Fibroblast of skin of abdomen (primary cell): ENCODE measurements at regions not wholly inside any gene's neighbourhood (a gene's known extent, or its start where the extent isn't known, plus 50 kb on each side); places are given as distances from the start of the nearest gene placed in this dataset.

Experiments used
- DNase-seq: peaks from one replicate; pipeline ENCODE4 v3.0.0-alpha.2; 2013

DNA sequence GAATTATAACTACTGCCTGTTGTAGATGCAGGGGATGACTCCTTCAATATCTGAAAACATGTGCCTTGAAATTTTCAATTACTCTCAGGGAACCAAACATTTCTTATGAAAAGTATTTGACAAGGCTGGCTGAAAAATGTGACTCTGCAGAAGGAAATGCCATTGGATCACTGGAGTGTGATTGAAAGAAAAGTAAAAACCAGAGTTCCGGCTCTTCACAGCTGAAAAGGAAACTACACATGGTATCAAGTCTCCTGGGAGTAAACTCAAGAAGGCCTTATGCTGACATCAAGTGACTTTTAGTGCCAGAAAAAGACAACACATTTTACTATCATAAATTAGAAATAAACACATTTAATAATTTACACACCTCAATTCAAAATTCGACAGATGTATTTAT is 693.0 kb downstream of the LRFN5 start:
- peak; percentile 0 for DNase-seq

DNA sequence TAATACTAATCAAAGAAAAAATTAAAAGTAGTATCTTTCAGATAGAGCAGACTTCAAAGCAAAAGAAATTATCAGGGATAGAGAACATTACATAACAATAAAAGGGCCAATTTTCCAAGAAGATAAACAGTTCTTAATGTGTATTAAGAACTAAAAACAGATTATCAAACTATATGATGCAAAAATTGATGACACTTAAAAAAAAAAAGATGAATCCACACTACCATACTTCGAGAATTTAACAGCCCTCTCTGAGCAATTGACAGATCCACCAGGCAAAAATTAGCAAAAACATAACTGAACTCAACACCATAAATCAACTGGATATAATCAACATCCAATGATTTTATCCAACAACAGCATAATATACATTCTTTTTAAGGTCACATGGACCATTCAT is 686.5 kb downstream of the LRFN5 start:
- DNase-seq, result no peak

DNA sequence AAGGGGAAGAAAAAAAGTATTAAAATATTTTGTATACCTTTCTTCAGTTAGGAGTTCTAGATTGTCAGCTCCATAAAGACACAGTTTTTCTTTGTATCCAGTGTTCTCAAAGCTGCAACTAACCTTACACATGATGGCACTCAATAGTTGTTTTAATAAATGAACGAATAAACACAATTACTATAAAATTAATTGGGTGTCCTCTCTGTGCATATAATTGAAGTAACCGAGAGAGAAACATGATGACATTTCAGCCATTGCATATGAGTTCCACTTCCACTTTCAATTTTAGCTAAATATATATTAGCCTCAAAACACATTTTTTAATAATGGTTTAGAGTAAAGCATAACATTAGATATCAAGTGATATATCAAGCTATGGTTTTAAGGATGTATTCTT is 671.2 kb downstream of the LRFN5 start:
- no peak for DNase-seq

DNA sequence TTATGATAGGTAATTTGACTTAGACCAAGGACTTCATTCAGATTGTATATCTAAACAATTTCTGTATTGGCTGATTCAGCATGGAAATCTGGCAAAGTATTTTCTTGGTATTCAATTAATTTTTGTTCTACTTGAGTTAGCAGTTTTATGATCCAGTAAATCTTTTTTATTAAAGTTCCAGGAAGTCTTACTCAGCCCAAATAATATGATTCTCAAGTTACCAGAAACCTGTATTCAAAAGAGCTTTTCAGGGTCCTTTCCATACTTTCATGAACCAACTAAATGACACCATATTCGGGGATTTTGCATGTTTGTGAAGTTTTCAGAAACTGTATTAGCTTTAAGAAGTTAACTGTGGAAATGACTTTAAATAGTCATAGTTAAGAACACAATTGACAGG is 662.6 kb downstream of the LRFN5 start:
- no peak for DNase-seq

DNA sequence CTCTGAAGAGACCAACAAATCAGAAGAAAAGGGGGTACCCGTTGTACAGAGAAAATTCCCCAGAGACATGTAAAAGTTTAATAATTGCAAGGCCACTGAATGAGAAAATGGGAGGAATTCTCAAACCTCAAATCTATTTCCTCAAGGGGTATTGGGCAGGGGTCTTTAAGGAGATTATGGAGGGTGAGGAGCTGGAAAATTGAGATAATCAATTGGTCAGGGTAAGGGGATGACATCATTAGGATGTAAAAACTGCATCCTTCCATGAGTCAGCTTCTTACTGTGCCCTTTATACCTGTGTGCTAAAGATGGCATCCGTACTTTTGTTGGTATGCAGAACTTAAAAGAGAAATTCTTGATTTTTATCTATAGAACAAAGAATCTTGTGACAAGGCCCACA is 641.5 kb downstream of the LRFN5 start:
- DNase-seq, result no peak

DNA sequence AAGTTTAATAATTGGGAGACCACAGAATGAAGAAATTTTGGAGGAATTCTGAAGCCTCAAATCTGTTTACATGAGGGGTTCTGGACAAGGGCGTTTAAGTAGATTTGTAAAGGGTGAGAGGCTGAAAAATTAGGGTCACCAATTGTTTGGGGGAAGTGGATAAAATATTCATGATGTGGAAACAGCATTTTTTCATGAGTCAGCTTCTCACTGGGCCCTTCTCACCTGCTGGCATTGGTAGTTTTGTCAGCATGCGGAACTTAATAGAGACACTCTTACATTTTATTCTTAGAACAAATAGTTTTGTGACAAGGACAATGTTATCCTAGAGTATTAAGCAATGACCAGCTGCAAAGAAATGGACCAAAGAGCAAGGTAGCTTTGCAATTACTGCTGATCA is 634.4 kb downstream of the LRFN5 start:
- DNase-seq, result no peak

DNA sequence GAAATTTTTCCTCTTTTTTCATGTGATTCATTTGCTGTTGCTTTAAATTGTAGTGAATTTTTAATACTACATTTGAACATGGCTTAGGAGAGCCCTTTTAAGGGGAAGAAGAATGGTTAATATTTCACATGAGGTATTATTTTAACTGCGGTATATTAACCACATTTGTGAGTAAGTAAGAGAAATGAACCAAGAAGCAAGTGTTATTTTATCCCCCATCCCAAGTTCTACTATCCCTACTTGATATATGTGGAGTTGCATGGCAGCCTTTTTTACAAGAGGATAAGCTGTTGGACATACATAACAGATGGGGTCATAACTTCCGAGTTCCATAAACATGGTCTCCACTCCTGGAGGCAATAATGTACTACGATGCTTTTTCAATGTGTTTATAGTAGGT is 623.3 kb downstream of the LRFN5 start:
- no peak for DNase-seq

DNA sequence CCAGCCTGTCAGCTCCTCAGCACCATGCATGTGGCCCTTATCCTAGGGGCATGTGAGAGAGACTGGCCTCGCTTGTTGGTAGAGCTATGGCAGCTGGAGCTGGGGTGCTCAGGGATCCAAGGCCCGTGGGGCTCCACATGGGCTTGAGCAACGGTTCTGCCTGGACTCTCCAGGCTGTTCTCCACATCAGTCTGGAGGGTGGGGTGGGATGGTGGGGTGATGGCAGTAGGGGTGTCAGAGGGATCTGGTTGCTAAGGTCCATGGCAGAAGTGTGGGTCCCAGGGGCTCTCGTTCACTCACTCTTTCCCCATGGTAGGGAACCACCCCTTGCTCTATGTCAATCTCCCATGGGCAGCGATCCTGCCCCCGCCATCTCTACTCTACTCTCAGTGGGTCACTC is 622.6 kb downstream of the LRFN5 start:
- no peak for DNase-seq

DNA sequence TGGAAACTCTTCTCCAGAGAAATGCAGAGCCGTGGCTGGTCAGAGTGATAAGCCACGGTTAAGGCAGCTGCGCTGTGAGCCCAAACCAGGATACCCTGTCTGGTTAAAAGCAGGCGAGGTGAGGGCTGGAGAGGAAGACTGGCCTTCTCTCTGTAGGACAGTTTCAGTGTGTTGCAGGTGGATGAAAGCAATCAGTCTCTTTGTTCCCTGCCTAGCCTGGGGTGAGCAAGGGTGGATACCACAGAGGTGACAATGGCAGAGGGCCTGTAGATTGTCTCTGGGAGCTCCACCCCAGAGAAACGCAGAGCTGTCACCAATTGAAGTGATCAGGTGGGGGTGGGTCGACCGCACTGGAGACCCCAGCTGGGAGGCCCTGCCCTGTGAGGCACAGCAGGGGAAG is 621.9 kb downstream of the LRFN5 start:
- no peak for DNase-seq

DNA sequence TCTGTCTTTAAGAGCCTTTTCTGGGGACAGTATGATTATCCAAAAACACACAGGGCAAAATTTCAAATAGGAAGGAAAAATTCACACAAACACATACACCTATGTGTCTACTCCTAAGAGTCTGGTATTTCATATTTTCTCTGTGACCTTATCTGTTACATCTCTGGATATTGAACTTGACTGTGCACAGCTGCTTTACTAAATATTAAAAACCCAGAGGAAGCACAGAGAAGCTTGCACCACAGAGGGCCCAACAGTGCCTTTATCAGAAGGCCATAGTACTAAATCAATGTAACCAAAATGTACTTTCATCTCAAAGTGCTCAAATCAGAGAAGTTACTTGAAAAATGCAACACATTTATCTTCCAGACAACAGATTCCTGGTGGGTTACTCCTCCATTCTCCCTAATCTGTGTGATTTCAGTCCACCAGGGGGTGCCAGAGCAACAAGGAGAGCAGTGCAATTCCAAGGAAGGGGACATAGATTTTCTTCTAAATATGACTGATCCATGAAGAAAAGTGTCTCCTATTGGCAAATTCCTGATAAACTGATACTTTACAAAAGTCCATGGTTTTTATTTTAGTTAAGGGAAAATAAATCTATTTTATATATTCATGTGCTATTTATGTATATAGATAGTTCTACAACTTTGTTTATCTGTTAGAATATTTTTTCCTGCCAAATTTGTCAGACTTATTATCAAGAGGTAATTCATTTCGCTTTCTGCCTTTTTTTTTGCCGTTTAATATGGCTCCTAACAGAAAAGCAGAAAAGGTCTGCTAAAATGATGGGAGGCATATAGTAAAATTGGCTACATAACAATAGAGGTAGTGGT is 617.6 kb downstream of the LRFN5 start:
- DNase-seq, result peak; percentile 67

DNA sequence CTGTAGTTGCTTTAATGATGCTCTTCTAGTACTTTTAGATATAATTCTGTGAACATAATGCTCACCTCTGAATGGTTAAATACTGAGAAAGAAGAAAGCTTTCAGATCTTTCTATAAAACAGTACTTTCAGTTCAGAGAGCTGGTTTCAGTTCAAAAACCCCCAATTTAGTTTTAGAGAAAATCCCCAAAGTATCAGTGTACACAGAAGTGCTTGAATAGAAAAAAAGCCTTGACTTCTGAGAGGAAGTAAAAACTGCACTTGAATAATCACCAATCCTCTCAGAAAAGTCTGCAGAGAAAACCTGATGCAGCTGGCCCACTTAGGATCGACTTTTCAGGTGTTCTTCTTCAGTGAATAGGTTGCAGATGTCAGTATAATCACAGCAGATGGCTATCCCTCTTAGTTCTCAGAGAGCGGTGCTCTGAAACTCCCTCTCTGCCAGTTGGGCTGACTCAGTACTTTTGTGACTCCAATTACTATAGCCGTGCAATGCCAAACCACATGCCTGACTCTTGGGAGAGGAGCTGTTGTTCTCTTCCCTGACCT is 616.3 kb downstream of the LRFN5 start:
- DNase-seq, result peak; percentile 73

DNA sequence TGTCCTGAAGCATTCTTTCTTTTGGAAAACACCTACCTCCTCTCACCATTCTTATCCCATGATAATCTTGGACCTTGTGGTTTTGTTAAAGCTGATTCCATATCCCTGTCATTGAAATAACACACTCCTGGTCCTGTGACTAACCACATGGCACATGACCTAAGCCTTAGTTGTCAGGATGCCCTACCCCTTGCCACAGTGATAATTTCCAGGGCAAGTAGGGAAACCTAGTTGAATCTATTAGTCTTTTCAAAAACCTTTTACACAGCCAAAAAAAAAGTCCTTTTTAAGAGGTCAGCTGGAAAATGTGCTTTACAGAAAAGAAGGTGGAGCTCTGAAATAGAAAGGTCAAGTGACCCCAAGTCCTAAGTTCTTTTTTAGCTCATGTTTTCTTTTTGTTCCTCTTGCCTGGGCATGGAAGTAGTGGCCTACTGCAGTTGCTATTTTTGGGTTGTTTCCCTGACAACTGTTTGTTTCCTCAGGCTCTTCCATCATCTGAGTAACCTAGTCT is 608.4 kb downstream of the LRFN5 start:
- peak; percentile 70 for DNase-seq

DNA sequence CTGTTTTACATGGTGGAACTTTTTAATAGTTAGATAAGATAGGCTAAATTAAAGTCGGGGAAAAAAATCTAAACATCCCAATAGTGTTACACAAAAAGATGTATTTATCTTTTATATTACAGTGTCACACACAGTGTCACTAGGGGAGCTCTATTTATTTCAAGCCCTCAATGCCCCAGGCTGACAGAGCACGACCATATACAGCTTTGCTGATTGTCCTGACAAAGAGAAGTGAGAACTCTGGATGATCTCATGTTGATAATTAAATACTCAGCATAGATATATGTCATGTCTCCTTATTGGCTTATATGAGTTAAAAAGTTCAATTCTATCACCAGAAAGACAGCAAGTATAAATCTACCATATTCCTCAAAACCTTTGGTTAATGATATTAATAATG is 594.3 kb downstream of the LRFN5 start:
- no peak for DNase-seq

DNA sequence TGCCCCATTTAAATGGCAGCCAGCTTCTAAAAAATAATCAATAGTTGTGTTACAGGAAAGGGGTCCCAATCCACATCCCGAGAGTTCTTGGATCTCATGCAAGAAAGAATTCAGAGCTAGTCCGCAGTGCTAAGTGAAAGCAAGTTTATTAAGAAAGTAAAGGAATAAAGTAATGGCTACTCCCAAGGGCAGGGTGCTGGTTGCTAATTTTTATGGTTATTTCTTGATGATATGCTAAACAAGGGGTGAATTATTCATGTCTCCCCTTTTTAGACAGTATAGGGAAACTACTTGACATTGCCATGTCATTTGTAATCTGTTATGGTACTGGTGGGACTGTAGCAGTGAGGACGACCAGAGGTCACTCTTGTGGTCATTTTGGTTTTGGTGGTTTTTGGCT is 591.3 kb downstream of the LRFN5 start:
- no peak for DNase-seq

DNA sequence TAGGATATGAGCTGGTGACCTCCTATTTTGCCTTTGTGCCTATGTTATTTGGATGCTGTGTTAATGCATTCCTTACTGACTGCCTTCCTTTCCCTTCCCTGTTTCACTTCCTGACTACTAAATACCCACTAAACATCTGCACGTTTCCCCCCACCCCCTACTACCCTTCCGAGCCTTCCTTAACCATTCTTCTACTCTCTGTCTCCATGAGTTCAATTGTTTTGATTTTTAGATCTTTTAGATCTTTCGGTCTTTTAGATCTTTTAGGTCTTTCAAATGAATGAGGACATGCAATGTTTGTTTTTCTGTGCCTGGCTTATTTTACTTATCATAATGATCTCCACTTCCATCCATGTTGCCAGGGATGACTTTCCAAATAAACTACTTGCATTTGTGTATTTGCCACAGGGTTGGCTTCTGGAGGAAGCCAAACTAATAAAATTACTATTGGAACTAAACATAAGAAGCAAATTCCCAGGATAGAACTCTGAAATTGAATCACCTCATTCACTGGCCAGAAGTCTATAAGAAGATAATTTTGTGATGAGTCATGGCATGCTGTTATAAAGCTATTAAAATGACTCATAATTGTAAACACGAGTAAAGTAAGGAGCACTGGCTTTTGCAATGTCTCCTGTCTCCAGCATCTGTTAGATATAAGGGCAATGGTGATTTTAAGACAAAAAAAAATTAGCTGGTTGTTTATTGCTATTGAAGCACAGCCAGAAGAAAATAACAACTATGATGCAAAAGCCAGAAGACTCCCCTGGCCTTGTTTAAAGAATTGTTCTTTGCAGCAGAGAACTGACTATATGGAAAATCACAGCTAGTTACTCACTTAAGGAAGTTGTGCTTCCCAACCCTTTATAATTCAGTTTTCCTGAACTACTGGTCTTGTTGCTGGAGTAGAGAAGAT is 586.3 kb downstream of the LRFN5 start:
- peak; percentile 94 for DNase-seq

DNA sequence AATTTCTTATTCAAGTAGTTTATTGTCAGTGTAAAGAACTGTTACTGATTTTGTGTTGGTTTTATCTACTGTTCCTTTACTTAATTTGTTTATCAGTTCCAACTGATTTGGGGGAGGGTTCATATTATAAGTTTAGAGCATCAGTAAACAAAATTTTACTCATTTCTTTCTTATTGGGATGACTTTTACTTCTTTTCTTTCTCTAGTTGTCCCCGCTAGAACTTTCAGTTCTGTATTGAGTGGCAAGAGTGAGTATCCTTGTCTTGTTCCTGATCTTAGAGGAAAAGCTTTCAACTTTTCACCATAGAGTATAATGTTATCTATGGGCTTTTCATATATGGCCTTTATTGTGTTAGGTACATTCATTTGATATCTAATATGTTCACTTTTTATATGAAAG is 584.1 kb downstream of the LRFN5 start:
- DNase-seq, result no peak

DNA sequence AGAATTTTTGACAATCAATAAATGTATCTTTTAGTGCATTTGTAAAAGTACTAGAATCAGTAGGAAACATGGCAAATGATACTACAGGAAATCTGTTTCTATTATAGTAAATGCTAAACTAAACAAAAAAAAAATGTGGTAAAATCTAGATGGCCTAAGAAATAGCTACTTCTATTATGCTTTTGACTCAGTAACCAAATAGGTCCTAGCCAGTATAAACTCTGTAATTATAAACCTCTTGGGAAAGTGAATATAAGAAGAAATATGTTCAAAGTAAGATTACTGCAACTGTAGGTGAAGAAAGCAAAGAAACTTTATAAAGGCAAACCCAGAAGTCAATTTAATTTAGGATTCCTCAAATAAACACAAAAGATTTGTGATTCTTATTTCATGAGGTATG is 581.2 kb downstream of the LRFN5 start:
- no peak for DNase-seq

DNA sequence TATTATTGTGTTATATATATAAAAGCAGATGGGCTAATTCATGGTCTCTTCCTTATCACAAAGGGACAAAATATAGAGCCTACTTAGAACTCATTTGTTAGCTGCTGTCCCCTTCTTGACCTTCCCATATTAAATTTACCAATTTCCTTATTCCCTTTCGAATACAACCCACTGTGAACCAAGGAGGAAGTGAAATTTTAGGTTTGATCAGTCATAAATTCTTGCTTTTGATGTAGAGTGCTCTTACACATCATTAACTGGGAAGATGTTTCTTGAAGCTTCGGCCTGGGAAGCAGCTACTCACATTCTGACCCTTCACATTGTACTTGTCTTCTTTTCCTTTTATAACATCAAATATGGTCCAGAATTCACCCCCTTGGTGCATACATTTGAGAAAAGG is 579.0 kb downstream of the LRFN5 start:
- no peak for DNase-seq

DNA sequence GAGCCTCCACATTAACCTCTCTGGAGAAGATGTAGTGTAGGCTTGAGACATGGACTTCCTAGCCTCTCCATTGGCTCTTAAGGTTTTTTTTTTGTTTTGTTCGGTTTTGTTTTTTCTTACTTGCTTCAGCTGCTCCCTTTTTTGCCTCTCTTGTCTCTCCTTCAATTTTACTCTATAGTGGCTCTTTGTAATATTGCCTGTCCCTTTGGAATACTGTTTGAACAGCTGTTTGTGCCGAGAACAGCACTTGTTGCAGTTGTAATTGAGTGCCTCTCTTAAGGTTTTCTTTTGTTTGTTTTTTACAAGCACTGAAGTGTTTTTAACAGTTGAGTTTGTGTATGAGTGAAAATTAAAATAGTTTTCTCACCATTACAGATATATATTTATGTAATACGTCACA is 567.7 kb downstream of the LRFN5 start:
- no peak for DNase-seq

DNA sequence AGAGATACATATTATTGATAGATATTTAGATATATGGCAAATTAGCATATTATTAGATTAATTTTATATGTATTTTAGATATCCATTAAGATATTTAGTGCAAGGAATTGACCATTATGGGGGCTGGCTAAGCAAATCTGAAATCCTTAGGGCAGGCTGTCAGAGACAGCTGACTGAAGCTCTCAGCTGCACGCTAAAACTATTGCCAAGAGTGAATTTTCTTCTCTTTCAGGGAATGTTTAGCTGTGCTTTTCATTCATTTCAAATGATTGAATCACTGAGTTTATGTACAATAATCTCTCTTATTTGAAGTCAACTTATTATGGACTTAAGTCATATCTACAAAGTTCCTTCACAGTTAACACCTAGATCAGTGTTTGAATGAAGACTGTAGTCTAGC is 566.5 kb downstream of the LRFN5 start:
- DNase-seq, result no peak

DNA sequence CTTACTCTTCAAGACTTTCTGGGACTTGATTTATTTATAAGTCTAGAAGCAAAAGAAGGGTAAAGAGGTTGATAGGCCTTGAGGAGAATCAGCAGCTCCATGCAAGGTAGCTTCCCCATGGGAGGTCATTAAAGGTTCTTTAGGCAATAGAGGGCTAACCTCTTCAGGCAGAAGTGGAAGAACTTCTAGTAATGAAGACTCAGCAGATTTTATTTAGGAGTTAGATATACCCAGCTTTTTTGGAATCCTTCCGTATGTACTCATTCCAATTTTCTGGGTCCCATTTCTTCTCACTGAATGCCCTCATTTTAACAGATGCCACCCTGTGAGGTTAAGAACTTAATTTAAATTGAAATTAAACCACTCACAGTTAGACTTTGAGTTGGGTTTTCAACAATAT is 565.6 kb downstream of the LRFN5 start:
- DNase-seq, result no peak

DNA sequence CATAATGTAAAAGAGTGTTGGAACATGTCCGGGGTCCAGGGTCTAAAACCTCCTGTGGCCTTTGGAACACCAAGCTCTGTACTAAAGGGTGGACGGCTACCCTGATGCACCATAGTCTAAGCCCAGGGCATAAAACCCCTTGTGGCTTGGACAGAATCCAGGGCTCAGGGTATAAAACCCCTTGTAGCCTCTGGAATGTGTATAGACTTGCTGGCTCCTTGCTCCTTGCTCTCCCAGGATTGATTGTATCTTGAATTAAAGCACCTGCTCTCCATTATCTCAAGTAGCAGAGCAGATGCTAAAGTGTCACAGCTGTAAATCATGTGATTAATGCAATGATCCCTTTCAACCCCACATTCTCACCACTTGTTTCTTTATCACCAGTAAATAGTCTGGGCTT is 556.5 kb downstream of the LRFN5 start:
- peak; percentile 7 for DNase-seq

DNA sequence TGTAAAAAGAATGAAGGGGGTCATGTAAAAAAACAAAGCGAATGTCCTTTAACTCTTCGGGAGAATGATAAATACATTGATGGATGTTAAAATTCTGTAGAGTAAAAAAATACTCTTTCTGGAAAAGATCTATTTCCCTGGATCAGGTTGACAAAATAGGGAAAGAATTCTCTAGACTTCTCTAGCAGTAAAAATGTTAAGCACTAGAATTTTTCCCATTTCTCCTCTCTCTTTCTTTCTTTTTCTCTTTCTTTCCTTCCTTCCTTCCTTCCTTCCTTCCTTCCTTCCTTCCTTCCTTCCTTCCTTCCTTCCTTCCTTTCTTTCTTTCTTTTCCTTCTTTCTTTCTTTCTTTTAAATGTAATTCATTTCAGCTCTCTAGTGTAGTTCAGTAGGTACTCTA is 552.5 kb downstream of the LRFN5 start:
- DNase-seq, result no peak
